ENCODE measurements at regions not wholly inside any gene's neighbourhood (a gene's known extent, or its start where the extent isn't known, plus 50 kb on each side); places are given as distances from the start of the nearest gene placed in this dataset.

DNA sequence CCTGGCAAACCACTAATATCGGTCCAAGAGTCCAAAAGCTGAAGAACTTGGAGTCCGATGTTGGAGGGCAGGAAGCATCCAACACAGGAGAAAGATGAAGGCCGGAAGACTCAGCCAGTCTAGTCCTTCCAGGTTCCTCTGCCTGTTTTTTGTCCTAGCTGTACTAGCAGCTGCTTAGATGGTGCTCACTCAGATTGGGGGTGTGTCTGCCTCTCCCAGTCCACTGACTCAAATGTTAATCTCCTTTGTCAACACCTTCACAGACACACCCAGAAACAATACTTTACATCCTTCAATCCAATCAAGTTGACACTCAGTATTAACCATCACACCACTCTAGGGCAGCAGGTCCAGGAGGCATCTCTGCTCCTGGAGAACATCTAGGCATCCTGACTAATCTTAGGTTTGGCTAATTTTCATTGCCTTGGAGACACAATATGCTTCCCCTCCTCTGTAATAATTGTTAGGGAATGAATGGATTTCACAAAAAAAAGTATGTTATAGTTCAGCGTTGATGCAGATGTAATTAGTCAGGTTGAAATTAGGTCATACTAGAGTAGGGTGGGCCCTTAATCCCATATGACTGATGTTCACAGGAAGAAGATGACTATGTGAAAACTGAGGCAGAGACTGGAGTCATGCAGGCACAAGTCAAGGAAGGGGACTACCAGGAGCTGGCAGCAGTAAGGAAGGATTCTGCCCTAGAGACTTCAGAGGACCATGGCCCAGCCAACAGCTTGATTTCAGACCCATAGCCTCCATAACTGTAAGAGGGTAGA is 183.4 kb downstream of the RBM26 start:
- H3K4me3 ChIP-seq = no peak overlapping the region
- no peaks in the 10 kb centered on the region for H3K9me3 ChIP-seq (replicated peaks in 1 of 3)
- H3K36me3 ChIP-seq (replicated peaks in 1 of 2) = no peaks in the 10 kb centered on the region
- intact Hi-C loops (cut with DNase I) = no loop called here
- TF ChIP-seq, protein P1, sequence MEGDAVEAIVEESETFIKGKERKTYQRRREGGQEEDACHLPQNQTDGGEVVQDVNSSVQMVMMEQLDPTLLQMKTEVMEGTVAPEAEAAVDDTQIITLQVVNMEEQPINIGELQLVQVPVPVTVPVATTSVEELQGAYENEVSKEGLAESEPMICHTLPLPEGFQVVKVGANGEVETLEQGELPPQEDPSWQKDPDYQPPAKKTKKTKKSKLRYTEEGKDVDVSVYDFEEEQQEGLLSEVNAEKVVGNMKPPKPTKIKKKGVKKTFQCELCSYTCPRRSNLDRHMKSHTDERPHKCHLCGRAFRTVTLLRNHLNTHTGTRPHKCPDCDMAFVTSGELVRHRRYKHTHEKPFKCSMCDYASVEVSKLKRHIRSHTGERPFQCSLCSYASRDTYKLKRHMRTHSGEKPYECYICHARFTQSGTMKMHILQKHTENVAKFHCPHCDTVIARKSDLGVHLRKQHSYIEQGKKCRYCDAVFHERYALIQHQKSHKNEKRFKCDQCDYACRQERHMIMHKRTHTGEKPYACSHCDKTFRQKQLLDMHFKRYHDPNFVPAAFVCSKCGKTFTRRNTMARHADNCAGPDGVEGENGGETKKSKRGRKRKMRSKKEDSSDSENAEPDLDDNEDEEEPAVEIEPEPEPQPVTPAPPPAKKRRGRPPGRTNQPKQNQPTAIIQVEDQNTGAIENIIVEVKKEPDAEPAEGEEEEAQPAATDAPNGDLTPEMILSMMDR (IDR thresholded peaks at IDR 0.05) = no peak
- no peak for TF ChIP-seq POLR2A (IDR thresholded peaks at IDR 0.05)
- no peak for DNase-seq
- H3K27me3 ChIP-seq = no peaks in the 10 kb centered on the region
- H3K27ac ChIP-seq = no peak overlapping the region
- 78 to 95% (median 84%) methylated on average over 4 of the region's 4 CpGs for WGBS, 4 donors
- H3K4me1 ChIP-seq (replicated peaks in 1 of 2) = no peaks in the 10 kb centered on the region

DNA sequence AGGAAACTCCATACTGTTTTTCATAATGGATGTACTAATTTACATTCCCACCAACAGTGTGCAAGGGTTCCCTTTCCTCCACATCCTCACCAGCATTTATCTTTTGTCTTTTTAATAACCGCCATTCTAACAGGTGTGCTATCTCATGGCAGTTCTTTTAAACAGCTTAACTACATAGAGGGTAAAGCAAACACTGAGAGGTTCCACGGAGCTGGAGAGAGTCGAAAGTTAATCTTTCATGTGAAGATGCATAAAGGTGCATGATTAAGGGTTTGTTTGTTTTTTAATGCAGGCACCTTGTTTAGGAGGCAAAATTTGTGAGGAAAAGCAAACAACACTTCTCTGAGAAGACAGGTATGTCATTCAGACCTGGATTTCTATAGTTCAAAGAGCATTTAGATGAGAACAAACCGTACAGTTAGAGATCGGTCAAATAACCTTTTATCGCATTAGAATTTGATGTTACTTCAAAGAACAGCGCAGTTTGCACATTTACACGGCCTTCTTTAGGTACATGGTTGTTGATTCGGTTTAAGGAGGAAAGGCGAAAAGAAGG is 193.9 kb downstream of the RBM26 start:
- DNase-seq = no peak
- Histone ChIP-seq H3K9me3 (replicated peaks in 1 of 3) (no peaks in the 10 kb centered on the region), H3K4me3 (no peak overlapping the region), H3K27me3 (no peaks in the 10 kb centered on the region), H3K27ac (no peak overlapping the region), H3K36me3 (replicated peaks in 1 of 2) (no peaks in the 10 kb centered on the region), H3K4me1 (replicated peaks in 1 of 2) (no peaks in the 10 kb centered on the region)
- WGBS, 4 donors = 76 to 80% (median 79%) methylated on average over 10 of the region's 10 CpGs
- TF ChIP-seq, protein P1 (IDR thresholded peaks at IDR 0.05) = no peak
- TF ChIP-seq POLR2A (IDR thresholded peaks at IDR 0.05) = no peak
- intact Hi-C loops (cut with DNase I) = no loop called here

DNA sequence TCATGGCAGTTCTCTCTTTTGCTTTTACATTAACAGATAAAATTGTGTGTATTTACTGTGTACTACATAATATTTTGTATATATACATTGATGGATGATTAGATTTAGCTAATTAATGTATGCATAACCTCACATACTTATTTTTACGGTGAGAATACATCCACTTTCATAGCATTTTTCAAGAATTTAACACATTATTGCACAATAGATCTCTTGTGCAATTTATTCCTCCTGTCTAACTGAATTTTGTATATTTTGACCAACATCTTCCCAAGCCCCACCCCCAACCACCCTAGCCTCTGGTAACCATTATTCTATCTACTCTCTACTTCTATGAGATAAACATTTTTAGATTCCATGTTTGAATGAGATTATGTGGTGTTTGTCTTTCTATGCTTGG is 194.7 kb downstream of the RBM26 start:
- H3K4me1 ChIP-seq (replicated peaks in 1 of 2) = no peaks in the 10 kb centered on the region
- no peaks in the 10 kb centered on the region for H3K9me3 ChIP-seq (replicated peaks in 1 of 3)
- H3K27me3 ChIP-seq = no peaks in the 10 kb centered on the region
- H3K27ac ChIP-seq = no peak overlapping the region
- no peaks in the 10 kb centered on the region for H3K36me3 ChIP-seq (replicated peaks in 1 of 2)
- TF ChIP-seq, protein P1 (IDR thresholded peaks at IDR 0.05) = no peak
- 62 to 78% (median 69%) methylated on average over 1 of the region's 1 CpG for WGBS, 4 donors
- intact Hi-C loops (cut with DNase I) = no loop called here
- no peak for DNase-seq
- no peak overlapping the region for H3K4me3 ChIP-seq

DNA sequence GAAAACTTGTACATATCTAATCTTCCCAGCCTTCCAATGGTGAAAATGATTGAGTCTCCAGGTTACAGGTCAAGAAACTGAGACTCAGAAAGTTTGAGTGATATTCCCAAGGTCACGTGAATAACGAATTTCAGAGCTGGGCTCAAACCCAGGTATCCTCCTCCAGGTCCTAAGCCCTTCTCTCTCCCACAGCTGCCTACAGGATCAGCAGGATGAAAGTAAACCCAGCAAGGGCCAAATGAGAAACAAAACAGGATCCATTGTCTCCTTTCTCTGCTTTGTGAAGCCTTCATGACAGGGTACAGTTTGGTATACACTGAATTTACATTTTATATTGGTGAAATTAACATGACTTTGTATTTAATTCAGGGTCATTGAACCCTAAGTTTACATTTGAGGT is 208.1 kb downstream of the RBM26 start:
- 34 to 49% (median 41%) methylated on average over 2 of the region's 2 CpGs for WGBS, 4 donors
- Histone ChIP-seq H3K9me3 (replicated peaks in 1 of 3) (no peaks in the 10 kb centered on the region), H3K4me3 (no peak overlapping the region), H3K27ac (no peak overlapping the region), H3K36me3 (replicated peaks in 1 of 2) (no peaks in the 10 kb centered on the region), H3K27me3 (no peaks in the 10 kb centered on the region), H3K4me1 (replicated peaks in 1 of 2) (no peaks in the 10 kb centered on the region)
- DNase-seq = no peak
- intact Hi-C loops (cut with DNase I) = no loop called here
- no peak for TF ChIP-seq POLR2A (IDR thresholded peaks at IDR 0.05)
- TF ChIP-seq, protein P1 (IDR thresholded peaks at IDR 0.05) = no peak

All from adrenal gland (tissue), 9 donors.